H1 (cell line): ENCODE measurements at regions not wholly inside any gene's neighbourhood (a gene's known extent, or its start where the extent isn't known, plus 50 kb on each side); places are given as distances from the start of the nearest gene placed in this dataset.

Source experiments
- CTCF ChIA-PET: fragments of 300-600 bp; sonication (Branson Sonifier 250); formaldehyde crosslinking; loops from one replicate; lab custom pipeline; 2021; ENCODE audit not compliant: partially characterized antibody; lab: Charles Lee
- POLR2A ChIA-PET: fragments of 300-600 bp; sonication (Branson Sonifier 250); formaldehyde crosslinking; loops from one replicate; lab custom pipeline; 2021; ENCODE audit warnings: inconsistent platforms; ENCODE audit not compliant: partially characterized antibody; lab: Charles Lee
- DNase-seq, 2 experiments: peaks; one replicate each; pipeline versions ENCODE4 v3.0.0 to v3.0.0-alpha.2; 2010 to 2022; ENCODE audit warnings: low spot score in 2 of 2, low read depth in 1 of 2, mixed read lengths in 1 of 2
- FAIRE-seq: peaks from 2 replicates; lab custom pipeline; 2011; peaks lifted over from hg19 to GRCh38; lab: Jason Lieb, UNC
- H2AFZ ChIP-seq: 2 replicates; pipeline ENCODE4 v1.8.1; 2012; ENCODE audit warnings: low read length, inconsistent platforms
- H2AK5ac ChIP-seq: 2 replicates; pipeline ENCODE4 v1.6.1; 2013; ENCODE audit warnings: low read depth, low read length
- H2BK120ac ChIP-seq: replicated peaks from 2 replicates; pipeline ENCODE3; 2013; ENCODE audit warnings: low read depth, low read length, inconsistent platforms
- H2BK12ac ChIP-seq: 2 replicates; pipeline ENCODE4 v1.6.1; 2013; ENCODE audit warnings: low read depth, low read length
- H2BK15ac ChIP-seq: 2 replicates; pipeline ENCODE4 v1.6.1; 2013; ENCODE audit warnings: low read length
- H2BK20ac ChIP-seq: 2 replicates; pipeline ENCODE4 v1.6.1; 2013; ENCODE audit warnings: low read length
- H2BK5ac ChIP-seq: 2 replicates; pipeline ENCODE4 v1.6.1; 2013; ENCODE audit warnings: low read depth, low read length
- H3K14ac ChIP-seq: 2 replicates; pipeline ENCODE4 v1.6.1; 2013; ENCODE audit warnings: inconsistent platforms; ENCODE audit not compliant: insufficient read length
- H3K18ac ChIP-seq: 2 replicates; pipeline ENCODE4 v1.6.1; 2013; ENCODE audit warnings: low read length; ENCODE audit errors: extremely low read depth
- H3K23ac ChIP-seq: 2 replicates; pipeline ENCODE4 v1.6.1; 2013; ENCODE audit warnings: inconsistent platforms; ENCODE audit not compliant: insufficient read length
- H3K23me2 ChIP-seq: 2 replicates; pipeline ENCODE4 v1.6.1; 2013; ENCODE audit warnings: low read depth, low read length
- H3K27ac ChIP-seq: 2 replicates; pipeline ENCODE4 v1.6.1; 2011; ENCODE audit warnings: low read depth, low read length, inconsistent platforms
- H3K27me3 ChIP-seq, 4 experiments: replicated peaks in 1 of 4; 1 replicate in 1 of 4; 2 replicates in 3 of 4; pipeline versions ENCODE4 v1.6.1 to v1.8.1; 2011 to 2013; ENCODE audit warnings: low read length in 3 of 4, mild to moderate bottlenecking in 3 of 4, inconsistent platforms in 2 of 4, mixed read lengths in 2 of 4, moderate library complexity in 1 of 4; ENCODE audit not compliant: control insufficient read depth in 3 of 4, insufficient read depth in 3 of 4; ENCODE audit errors: extremely low read depth in 1 of 4
- H3K36me3 ChIP-seq, 4 experiments: 2 replicates each; pipeline versions ENCODE4 v1.6.1 to v1.8.1; 2011 to 2013; ENCODE audit warnings: mild to moderate bottlenecking in 4 of 4, low read length in 3 of 4, moderate library complexity in 2 of 4, control low read depth in 1 of 4, inconsistent platforms in 1 of 4; ENCODE audit not compliant: insufficient read depth in 4 of 4, control insufficient read depth in 2 of 4
- H3K4ac ChIP-seq: replicated peaks from 2 replicates; pipeline ENCODE3; 2013; ENCODE audit warnings: low read length, low read depth, mixed read lengths, inconsistent platforms; ENCODE audit not compliant: insufficient read length
- H3K4me1 ChIP-seq, 4 experiments: replicated peaks in 1 of 4; 1 replicate in 1 of 4; 2 replicates in 3 of 4; pipeline versions ENCODE4 v1.6.1 to v1.8.1; 2011 to 2013; ENCODE audit warnings: low read length in 3 of 4, inconsistent platforms in 2 of 4, mixed read lengths in 1 of 4; ENCODE audit not compliant: insufficient read depth in 4 of 4, control insufficient read depth in 3 of 4
- H3K4me2 ChIP-seq, 2 experiments: 2 replicates each; pipeline versions ENCODE4 v1.6.1 to v1.8.1; 2011 to 2013; ENCODE audit warnings: low read depth in 2 of 2, low read length in 2 of 2, control low read depth in 1 of 2, inconsistent platforms in 1 of 2, mild to moderate bottlenecking in 1 of 2; ENCODE audit not compliant: insufficient read depth in 1 of 2
- H3K4me3 ChIP-seq, 4 experiments: fragments of 200-600, 300-600 bp in 1 of 4; sonication (generic), shearing (Covaris generic), sonication (Bioruptor Twin) in 1 of 4; 2 replicates each; pipeline versions ENCODE4 v1.5.1 to v1.8.1; 2011 to 2016; ENCODE audit warnings: low read length in 4 of 4, low read depth in 3 of 4, control low read depth in 2 of 4, inconsistent platforms in 2 of 4, mild to moderate bottlenecking in 2 of 4, mixed read lengths in 1 of 4, moderate library complexity in 1 of 4; ENCODE audit not compliant: insufficient read depth in 2 of 4; ENCODE audit errors: extremely low read depth in 1 of 4
- H3K56ac ChIP-seq: replicated peaks from 2 replicates; pipeline ENCODE3; 2013; ENCODE audit warnings: low read depth, mild to moderate bottlenecking, mixed read lengths, low read length, inconsistent platforms; ENCODE audit not compliant: insufficient read length
- H3K79me1 ChIP-seq: 2 replicates; pipeline ENCODE4 v1.6.1; 2013; ENCODE audit warnings: low read depth, low read length, control low read depth
- H3K79me2 ChIP-seq, 2 experiments: 2 replicates each; pipeline versions ENCODE4 v1.6.1 to v1.8.1; 2012 to 2013; ENCODE audit warnings: low read length in 2 of 2, mild to moderate bottlenecking in 2 of 2, inconsistent platforms in 1 of 2; ENCODE audit not compliant: insufficient read depth in 2 of 2, control insufficient read depth in 1 of 2
- H3K9ac ChIP-seq, 4 experiments: replicated peaks in 1 of 4; 1 replicate in 1 of 4; 2 replicates in 3 of 4; pipeline versions ENCODE4 v1.6.1 to v1.8.1; 2011 to 2013; ENCODE audit warnings: low read depth in 3 of 4, low read length in 3 of 4, control low read depth in 2 of 4, mild to moderate bottlenecking in 2 of 4, moderate library complexity in 2 of 4, inconsistent platforms in 1 of 4; ENCODE audit errors: extremely low read depth in 1 of 4
- H3K9me3 ChIP-seq, 2 experiments: 2 replicates each; pipeline versions ENCODE4 v1.6.1 to v1.8.1; 2012 to 2013; ENCODE audit warnings: mild to moderate bottlenecking in 2 of 2, moderate library complexity in 2 of 2, control low read depth in 1 of 2, inconsistent platforms in 1 of 2, low read depth in 1 of 2, low read length in 1 of 2, mixed read lengths in 1 of 2; ENCODE audit not compliant: insufficient read depth in 2 of 2
- H4K20me1 ChIP-seq, 2 experiments: replicated peaks in 1 of 2; 2 replicates each; pipeline versions ENCODE3 to v1.8.1; 2011 to 2013; ENCODE audit warnings: inconsistent platforms in 2 of 2, low read length in 2 of 2, mild to moderate bottlenecking in 1 of 2; ENCODE audit not compliant: insufficient read depth in 2 of 2, control insufficient read depth in 1 of 2
- H4K5ac ChIP-seq: 2 replicates; pipeline ENCODE4 v1.6.1; 2013; ENCODE audit warnings: low read length, low read depth, mixed read lengths, inconsistent platforms; ENCODE audit not compliant: insufficient read length
- H4K8ac ChIP-seq: 2 replicates; pipeline ENCODE4 v1.8.0; 2013; ENCODE audit warnings: mild to moderate bottlenecking, moderate library complexity, low read length, inconsistent platforms; ENCODE audit not compliant: insufficient read depth; ENCODE audit errors: extremely low read depth
- H4K91ac ChIP-seq: replicated peaks from 2 replicates; pipeline ENCODE3; 2013; ENCODE audit warnings: low read length, mixed read lengths, inconsistent platforms; ENCODE audit not compliant: insufficient read length
- ATF2 ChIP-seq: IDR thresholded peaks from 2 replicates; pipeline ENCODE4 v1.6.1; 2012; ENCODE audit warnings: low read length, inconsistent platforms
- CHD2 ChIP-seq: IDR thresholded peaks from 2 replicates; pipeline ENCODE4 v1.6.1; 2012; ENCODE audit warnings: low read length, improper control_type of control experiment
- EP300 ChIP-seq, 2 experiments: IDR thresholded peaks; 1 replicate in 1 of 2; 2 replicates in 1 of 2; pipeline ENCODE4 v1.6.1; 2011 to 2012; ENCODE audit warnings: low read depth in 2 of 2, low read length in 2 of 2, mild to moderate bottlenecking in 2 of 2, borderline replicate concordance in 1 of 2, inconsistent platforms in 1 of 2, moderate library complexity in 1 of 2
- GABPA ChIP-seq: IDR thresholded peaks from 2 replicates; pipeline ENCODE4 v1.6.1; 2011; ENCODE audit warnings: mild to moderate bottlenecking, low read length, moderate library complexity, borderline replicate concordance; ENCODE audit not compliant: insufficient read depth
- JUND ChIP-seq: IDR thresholded peaks from 2 replicates; pipeline ENCODE4 v1.6.1; 2011; ENCODE audit warnings: mild to moderate bottlenecking, improper control_type of control experiment, low read length
- KDM1A ChIP-seq: fragments of 200-600, 300-600 bp; sonication (generic); IDR thresholded peaks from 2 replicates; pipeline ENCODE4 v1.7.1; 2016; ENCODE audit warnings: mild to moderate bottlenecking, low read length, borderline replicate concordance
- MAFK ChIP-seq: IDR thresholded peaks from 2 replicates; pipeline ENCODE4 v1.6.1; 2012; ENCODE audit warnings: low read depth, mild to moderate bottlenecking, improper control_type of control experiment, low read length
- SIX5 ChIP-seq: IDR thresholded peaks from 2 replicates; pipeline ENCODE4 v1.6.1; 2011; ENCODE audit warnings: mild to moderate bottlenecking, low read depth, low read length
- TAF7 ChIP-seq: optimal IDR thresholded peaks from 2 replicates; pipeline ENCODE3; 2011; ENCODE audit warnings: low read depth, mild to moderate bottlenecking, inconsistent platforms, low read length, moderate library complexity, borderline replicate concordance
- WGBS, 2 experiments: shearing (Covaris generic) in 1 of 2; methylation state at CpG; one replicate each; pipeline versions ENCODE4 v1.1.6 to v1.1.7; 2013 to 2015; ENCODE audit warnings: low lambda C conversion rate in 2 of 2, mixed read lengths in 2 of 2, inconsistent platforms in 1 of 2, low coverage in 1 of 2, missing lambda C conversion rate in 1 of 2; ENCODE audit not compliant: insufficient replicate concordance in 2 of 2, insufficient coverage in 1 of 2, insufficient read length in 1 of 2; ENCODE audit errors: extremely low coverage in 1 of 2, missing lambda C conversion rate in 1 of 2; 5-methylcytosine and 5-hydroxymethylcytosine counted together

- Histone ChIP-seq H4K5ac (no peak overlapping the region), H3K79me2 (no peaks in the 10 kb centered on the region), H3K4me3 (no peak overlapping the region), H3K23me2 (no peaks in the 10 kb centered on the region; the same call in 1 of the 2 replicates), H3K9me3 (peaks cover 0 to 3% of the 10 kb centered on the region in 2 experiments; a peak in 1 of 4 replicates), H2AK5ac (no peak overlapping the region), H3K36me3 (no peaks in the 10 kb centered on the region), H3K14ac (no peak overlapping the region), H4K91ac (no peak overlapping the region), H2BK5ac (no peak overlapping the region), H4K20me1 (no peaks in the 10 kb centered on the region), H3K4me1 (peaks cover 0 to 2% (median 0%) of the 10 kb centered on the region in 4 experiments; a peak in 1 of 7 replicates), H2AFZ (no peak overlapping the region), H3K4me2 (no peak overlapping the region), H3K79me1 (no peaks in the 10 kb centered on the region), H3K56ac (no peak overlapping the region), H2BK120ac (no peak overlapping the region), H3K27me3 (no peaks in the 10 kb centered on the region), H2BK12ac (no peak overlapping the region), H2BK20ac (no peak overlapping the region), H3K27ac (no peak overlapping the region), H3K18ac (no peak overlapping the region), H4K8ac (no peak overlapping the region), H3K9ac (no peak overlapping the region), H3K4ac (no peak overlapping the region), H3K23ac (no peak overlapping the region), H2BK15ac (no peak overlapping the region)
- POLR2A ChIA-PET, result interaction anchor here (1.4 kb wide), 1 partner anchor 82 kb away, joined by 4 read pairs; the partner anchor contains the start of gene YWHAQ
- no peak for TF ChIP-seq JUND
- TF ChIP-seq KDM1A, result no peak
- no peak for TF ChIP-seq TAF7
- TF ChIP-seq ATF2, result no peak
- no peak for TF ChIP-seq MAFK
- no peak for TF ChIP-seq CHD2
- TF ChIP-seq GABPA, result no peak
- TF ChIP-seq EP300 (IDR thresholded peaks at IDR 0.05; ENCODE audit: borderline replicate concordance in 1 of 2, low read depth in 2 of 2, low read length in 2 of 2), result no peak
- no peak for TF ChIP-seq SIX5
- DNase-seq, result no peak
- no peak for FAIRE-seq
- WGBS, 2 experiments, result 86% methylated on average over 11 of the region's 11 CpGs; no CpG with 5 or more reads in 1 of the 2 experiments
- CTCF ChIA-PET, result interaction anchor here (0.6 to 1.4 kb wide), 3 partner anchors 57 to 76 kb away, joined by 3 to 4 read pairs (median 4); no protein-coding TSS in a partner anchor
These were observed 81.5 kb upstream of the YWHAQ start for GRCh38 chr2:9712263-9712662.
